Mucosa of stomach (tissue), 1 donor: ENCODE measurements at regions not wholly inside any gene's neighbourhood (a gene's known extent, or its start where the extent isn't known, plus 50 kb on each side); places are given as distances from the start of the nearest gene placed in this dataset.

Experiments used
- H3K27me3 ChIP-seq: one replicate; pipeline ENCODE4 v1.7.0; 2013; ENCODE audit warnings: mild to moderate bottlenecking, low read length; ENCODE audit not compliant: control insufficient read depth, insufficient read depth
- H3K36me3 ChIP-seq: one replicate; pipeline ENCODE4 v1.7.0; 2013; ENCODE audit warnings: low read length; ENCODE audit not compliant: control insufficient read depth, insufficient read depth
- H3K4me1 ChIP-seq: one replicate; pipeline ENCODE4 v1.7.0; 2013; ENCODE audit warnings: mild to moderate bottlenecking, low read length; ENCODE audit not compliant: control insufficient read depth, insufficient read depth
- H3K4me3 ChIP-seq: one replicate; pipeline ENCODE4 v1.7.0; 2013; ENCODE audit warnings: low read length
- H3K9ac ChIP-seq: one replicate; pipeline ENCODE4 v1.7.0; 2013; ENCODE audit warnings: mild to moderate bottlenecking, low read length, moderate library complexity
- H3K9me3 ChIP-seq: one replicate; pipeline ENCODE4 v1.7.0; 2013; ENCODE audit warnings: mild to moderate bottlenecking, low read length, moderate library complexity; ENCODE audit not compliant: control insufficient read depth
- donor health status: Pancreatic carcinoma.

DNA sequence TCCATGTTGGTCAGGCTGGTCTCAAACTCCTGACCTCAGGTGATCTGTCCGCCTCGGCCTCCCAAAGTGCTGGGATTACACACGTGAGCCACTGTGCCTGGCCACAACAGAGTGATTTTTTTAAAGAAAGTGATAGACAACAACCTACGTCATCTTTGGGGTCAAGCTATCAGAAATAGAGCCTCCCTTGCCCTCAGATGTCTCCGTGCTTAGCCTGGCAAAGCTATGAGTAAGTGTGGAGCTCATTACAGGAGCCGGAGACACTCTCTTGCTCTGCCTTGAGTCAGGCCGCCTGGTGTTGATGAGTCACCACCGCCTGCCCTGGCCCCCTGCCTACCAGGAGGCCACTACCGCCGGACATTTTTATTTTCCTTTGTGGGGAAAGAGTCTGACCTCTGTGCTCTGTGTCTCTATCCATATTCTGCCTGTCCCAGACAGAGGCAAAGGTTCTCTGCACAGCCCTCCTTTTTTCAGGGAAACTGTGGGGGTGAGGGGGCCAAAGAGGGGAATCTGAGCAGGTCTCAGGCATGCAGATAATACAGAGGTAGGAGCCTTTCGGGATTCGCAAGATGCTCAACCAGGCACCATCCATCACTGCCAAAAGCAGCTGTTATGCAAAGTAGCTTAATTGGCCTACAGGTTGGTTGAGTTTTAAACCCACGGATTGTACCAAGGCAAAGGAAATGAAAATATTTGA is 123.7 kb upstream of the CPEB4 start:
- Histone ChIP-seq H3K4me3 (no peak overlapping the region), H3K4me1 (peaks cover 23% of the 10 kb centered on the region), H3K36me3 (no peaks in the 10 kb centered on the region), H3K9me3 (no peaks in the 10 kb centered on the region), H3K9ac (no peak overlapping the region), H3K27me3 (no peaks in the 10 kb centered on the region)

DNA sequence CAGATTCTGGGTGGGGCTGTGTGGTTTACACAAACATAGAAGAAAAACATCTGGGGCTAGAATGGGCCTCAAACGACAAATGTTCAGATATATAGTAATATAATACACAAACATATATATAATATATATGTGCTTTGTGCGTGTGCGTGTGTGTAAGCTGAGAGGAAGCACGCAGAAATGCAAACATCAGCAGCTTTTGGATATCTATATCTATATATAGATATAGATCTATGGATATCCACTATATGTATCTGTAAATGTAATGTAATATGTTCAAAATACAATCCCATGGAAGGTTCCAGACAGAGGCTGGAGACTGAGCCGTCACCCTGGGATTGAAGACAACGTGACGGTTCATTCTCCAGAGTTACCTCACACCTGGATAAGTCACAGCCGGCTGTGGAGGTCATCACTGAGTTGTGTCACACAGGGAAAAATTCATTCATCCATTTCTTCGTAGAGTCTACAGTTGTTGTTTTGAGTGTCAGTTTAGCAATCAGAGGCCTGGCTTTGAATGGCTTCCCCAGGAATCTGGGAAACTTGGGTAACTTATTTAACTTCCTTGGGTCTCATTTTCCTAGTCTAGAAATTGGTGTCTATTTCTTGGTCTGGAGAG is 123.0 kb upstream of the CPEB4 start:
- H3K36me3 ChIP-seq: no peaks in the 10 kb centered on the region
- H3K9me3 ChIP-seq: no peaks in the 10 kb centered on the region
- H3K9ac ChIP-seq: no peak overlapping the region
- H3K27me3 ChIP-seq: no peaks in the 10 kb centered on the region
- H3K4me3 ChIP-seq: no peak overlapping the region
- peaks cover 23% of the 10 kb centered on the region for H3K4me1 ChIP-seq

DNA sequence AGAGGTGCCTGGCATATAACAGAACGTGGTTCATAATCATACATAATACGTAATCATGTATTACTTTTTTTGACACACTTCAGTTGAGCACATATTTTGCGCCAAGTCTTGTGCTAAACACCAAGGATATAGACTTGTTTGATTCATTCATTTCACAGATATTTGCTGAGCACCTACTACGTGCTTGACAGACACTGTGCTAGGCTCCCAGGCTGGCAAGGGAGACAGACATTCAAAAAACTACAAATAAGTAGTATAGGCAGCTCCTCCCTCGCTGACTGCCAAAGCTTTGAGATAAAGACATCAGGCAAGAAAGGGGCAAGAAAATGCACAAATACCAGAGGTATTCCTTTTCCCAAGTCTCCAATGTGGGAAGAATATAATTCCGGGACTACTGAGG is 122.5 kb upstream of the CPEB4 start:
- H3K9ac ChIP-seq: no peak overlapping the region
- no peak overlapping the region for H3K4me3 ChIP-seq
- no peaks in the 10 kb centered on the region for H3K36me3 ChIP-seq
- H3K4me1 ChIP-seq: peaks cover 23% of the 10 kb centered on the region
- H3K27me3 ChIP-seq: no peaks in the 10 kb centered on the region
- no peaks in the 10 kb centered on the region for H3K9me3 ChIP-seq

DNA sequence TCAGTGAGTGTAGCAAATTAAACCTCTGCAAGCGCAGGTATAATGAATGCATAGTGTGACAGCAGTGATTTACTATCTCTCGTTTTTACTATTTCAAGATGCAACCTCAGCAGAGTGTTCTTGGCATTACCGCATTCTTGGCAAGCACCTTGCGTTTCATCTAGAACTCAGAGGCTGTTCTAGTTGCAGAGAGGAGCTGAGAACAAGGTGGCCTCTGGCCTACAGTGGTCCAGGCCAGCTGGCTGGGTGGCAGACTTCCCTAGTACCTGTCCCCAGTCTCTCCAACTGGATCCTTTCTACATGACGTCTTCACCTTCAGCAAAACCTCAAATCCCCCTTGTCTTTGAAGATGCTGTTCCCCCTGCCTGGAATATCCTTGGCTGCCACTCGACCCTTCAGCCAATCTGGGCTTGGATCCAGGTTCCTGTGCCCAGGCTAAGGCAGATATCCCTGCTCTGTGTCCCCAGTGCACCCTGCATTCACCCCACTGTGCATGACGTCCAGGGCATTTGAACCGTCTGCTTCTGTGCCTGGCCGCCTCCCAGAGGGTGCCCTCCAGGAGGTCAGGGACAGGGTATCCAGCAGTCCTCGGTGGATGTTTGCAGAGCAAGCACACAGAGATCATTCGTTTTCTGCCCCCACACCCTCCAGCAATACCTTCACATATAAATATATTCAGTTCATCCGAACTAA is 120.4 kb upstream of the CPEB4 start:
- H3K4me1 ChIP-seq: peaks cover 40% of the 10 kb centered on the region
- H3K36me3 ChIP-seq: no peaks in the 10 kb centered on the region
- H3K27me3 ChIP-seq: no peaks in the 10 kb centered on the region
- no peaks in the 10 kb centered on the region for H3K9me3 ChIP-seq
- no peak overlapping the region for H3K4me3 ChIP-seq
- no peak overlapping the region for H3K9ac ChIP-seq

DNA sequence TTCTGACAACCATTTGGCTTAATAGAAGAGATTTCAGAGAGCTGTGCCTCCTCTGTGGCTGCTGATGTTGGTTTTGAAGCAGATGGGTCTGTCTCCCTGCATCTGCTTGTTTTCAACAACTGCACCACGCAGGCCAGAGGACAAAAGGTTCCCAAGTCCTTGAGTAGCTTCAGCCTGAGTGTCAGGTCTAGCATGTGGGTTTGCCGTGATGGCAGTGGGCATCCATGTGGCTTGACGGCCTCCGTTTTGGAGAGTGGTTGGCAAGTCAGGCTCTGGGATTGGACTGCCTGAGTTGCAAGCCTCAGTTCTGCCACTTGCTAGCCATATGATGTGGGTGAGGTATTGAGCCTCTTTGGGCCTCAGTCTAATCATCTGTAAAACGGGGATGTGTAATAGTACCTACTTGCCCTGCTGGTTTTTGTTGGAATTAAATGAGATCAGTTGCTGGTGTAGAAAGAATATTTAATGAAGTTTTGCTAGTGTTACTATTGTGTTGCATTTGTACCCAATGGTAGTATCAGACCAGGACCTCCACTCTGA is 119.8 kb upstream of the CPEB4 start:
- peaks cover 40% of the 10 kb centered on the region for H3K4me1 ChIP-seq

DNA sequence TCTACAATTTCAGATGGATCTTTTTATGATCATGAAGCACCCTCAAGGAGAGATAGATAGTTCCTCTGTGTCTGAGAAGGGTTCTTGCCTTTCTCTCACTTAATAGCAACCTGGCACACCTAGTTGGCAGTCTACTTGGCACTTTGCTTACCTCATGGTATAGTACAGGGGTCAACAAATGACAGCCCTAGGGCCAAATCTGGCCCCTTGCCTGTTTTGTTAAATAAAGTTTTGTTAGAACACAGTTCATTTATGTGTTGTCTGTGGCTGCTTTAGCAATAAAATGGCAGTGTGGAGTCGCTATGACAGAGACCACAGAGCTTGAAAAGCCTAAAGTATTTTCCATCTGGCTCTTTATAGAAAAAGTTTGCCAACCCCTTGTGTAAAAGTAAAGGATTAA is 119.3 kb upstream of the CPEB4 start:
- no peak overlapping the region for H3K9ac ChIP-seq
- H3K27me3 ChIP-seq: no peaks in the 10 kb centered on the region
- H3K4me1 ChIP-seq: peaks cover 39% of the 10 kb centered on the region
- H3K4me3 ChIP-seq: no peak overlapping the region
- H3K36me3 ChIP-seq: no peaks in the 10 kb centered on the region
- no peaks in the 10 kb centered on the region for H3K9me3 ChIP-seq

More for the DNA sequence above, 119.8 kb upstream of the CPEB4 start:
- Histone ChIP-seq H3K9me3 (no peaks in the 10 kb centered on the region), H3K27me3 (no peaks in the 10 kb centered on the region), H3K36me3 (no peaks in the 10 kb centered on the region), H3K4me3 (no peak overlapping the region), H3K9ac (no peak overlapping the region)

DNA sequence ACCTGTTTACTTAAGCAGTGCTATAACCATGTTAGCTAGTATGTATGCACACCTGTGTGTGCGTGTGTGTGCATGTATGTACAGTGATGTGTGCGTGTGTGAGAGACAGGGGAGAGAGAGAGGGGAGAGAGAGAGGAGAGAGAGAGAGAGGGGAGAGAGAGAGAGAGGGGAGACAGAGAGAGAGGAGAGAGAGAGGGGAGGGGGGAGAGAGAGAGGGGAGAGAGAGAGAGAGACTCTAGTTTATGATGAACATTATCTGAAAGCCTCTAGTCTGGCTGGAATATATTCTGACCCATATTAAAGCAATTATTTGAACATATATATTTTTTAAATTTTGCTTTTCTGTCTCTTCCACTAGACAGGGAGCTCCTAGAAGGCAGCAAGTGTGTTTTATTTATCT is 117.5 kb upstream of the CPEB4 start:
- Histone ChIP-seq H3K9me3 (no peaks in the 10 kb centered on the region), H3K9ac (no peak overlapping the region), H3K36me3 (no peaks in the 10 kb centered on the region), H3K4me3 (no peak overlapping the region), H3K27me3 (no peaks in the 10 kb centered on the region), H3K4me1 (peaks cover 29% of the 10 kb centered on the region)

DNA sequence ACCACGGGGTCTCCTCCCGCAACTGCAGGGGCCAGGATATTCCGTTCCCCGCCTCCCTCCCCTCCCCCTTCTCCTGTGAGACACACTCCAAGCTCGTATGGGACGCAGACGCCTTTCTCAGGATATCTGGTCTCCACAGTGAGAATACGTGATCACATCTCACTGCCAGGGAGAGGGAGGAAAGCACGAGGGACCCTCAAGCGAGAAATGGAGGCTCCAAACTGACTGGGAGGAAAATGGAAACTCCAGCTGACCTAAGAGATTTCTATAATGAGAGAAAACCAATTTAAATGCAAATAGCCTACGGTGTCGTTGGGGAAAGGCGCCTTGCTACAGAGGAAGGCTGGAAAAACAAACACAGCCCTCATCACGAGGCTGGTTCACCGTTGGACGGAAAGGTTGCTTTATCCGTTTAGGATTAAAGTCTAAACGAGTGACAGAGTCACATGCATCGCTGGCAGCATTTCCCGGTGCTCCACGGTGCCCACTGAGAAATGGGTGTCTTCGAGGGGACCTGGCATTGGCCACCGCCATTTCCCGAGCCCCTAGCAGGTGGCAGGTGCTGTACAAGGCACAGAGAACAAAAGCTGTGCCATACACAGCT is 116.9 kb upstream of the CPEB4 start:
- H3K27me3 ChIP-seq: no peaks in the 10 kb centered on the region
- H3K9ac ChIP-seq: no peak overlapping the region
- no peak overlapping the region for H3K4me3 ChIP-seq
- H3K4me1 ChIP-seq: peaks cover 25% of the 10 kb centered on the region
- no peaks in the 10 kb centered on the region for H3K9me3 ChIP-seq
- no peaks in the 10 kb centered on the region for H3K36me3 ChIP-seq

DNA sequence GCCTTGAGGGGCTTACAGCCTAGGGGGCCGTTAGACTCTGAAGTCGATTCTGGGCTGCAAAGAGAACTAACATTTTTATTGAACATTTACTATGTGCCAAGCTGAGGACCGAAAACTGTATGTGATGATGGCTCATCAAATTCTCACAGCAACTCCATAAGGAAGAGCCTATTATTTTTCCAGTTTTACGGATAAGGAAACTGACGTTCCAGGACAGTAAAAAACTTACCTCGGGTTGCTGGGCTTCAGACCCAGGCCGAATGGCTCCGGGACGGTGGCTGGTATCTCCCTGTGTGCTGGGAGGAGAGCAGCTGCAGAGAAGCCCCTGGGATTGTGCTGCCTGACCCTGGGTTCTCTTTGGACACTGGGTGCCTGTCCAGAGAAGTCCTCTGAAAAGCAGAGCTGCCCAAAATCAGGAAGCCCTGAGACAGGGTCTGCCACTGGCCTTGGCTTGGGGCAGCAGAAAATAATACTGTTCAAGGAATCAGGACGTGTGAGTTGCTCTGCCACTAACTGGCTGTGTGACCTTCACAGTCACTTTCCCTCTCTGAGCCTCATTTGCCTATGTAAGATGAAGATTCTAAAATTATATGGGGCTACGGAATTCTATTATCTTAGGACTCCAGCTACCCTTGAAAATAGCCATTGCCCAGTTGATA is 116.3 kb upstream of the CPEB4 start:
- Histone ChIP-seq H3K4me1 (peaks cover 21% of the 10 kb centered on the region), H3K9ac (no peak overlapping the region), H3K36me3 (no peaks in the 10 kb centered on the region), H3K4me3 (no peak overlapping the region), H3K9me3 (no peaks in the 10 kb centered on the region), H3K27me3 (no peaks in the 10 kb centered on the region)

DNA sequence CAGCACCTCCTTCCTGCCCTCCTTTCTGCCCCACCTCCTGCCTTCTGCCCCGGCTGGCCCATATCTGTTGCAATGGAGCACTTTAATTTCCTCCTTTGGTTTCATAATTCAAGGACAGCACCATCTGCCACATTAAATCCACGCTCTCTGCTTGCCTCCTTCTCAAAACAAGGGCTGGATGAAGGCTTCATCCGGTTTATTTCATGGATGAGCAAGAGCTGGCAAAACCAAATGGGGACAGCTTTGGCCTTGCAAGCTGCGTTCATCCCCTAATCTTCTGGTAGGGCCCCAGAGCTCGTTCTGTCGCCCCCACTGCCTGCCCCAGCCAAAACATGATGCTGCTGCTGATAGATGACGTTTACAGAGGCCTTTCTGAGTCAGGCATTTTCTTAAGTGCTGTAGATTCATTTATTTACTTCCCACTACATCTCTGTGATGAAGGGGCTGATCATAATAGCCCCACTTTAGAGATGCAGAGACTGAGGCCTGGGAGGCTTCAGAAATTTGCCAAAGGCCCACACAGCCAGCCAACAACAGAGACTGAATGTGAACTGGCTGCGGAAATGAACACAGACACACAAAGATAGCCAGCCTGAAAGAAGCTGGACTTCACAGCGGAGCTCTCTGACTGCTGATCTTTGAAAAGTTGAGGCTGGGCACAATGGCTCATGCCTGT is 115.6 kb upstream of the CPEB4 start:
- Histone ChIP-seq H3K4me3 (no peak overlapping the region), H3K4me1 (peaks cover 17% of the 10 kb centered on the region), H3K36me3 (no peaks in the 10 kb centered on the region), H3K9me3 (no peaks in the 10 kb centered on the region), H3K27me3 (no peaks in the 10 kb centered on the region), H3K9ac (no peak overlapping the region)

DNA sequence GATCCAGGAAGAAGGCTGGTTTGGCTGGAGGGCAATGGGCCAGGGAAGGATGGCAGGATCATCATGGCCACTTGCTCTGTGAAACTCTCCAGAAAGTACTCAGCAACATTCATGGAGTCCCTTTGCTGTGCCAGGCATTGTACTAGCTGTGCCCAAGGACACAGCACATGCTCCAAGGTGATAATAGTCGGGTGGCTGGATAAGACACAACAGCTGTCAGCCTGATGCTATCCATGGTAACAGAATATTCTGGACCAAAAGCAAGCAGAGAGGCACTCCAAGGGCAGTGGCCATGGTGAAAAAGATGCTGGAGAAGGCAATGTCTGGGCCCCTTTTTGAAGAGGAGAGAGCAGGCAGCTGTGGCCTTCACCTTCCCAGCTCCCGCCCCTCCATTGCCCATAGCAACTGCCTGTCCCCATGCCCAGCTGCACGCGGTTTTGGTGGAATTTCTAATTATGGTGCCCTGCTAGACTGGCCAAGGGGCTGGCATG is 113.8 kb upstream of the CPEB4 start:
- no peak overlapping the region for H3K9ac ChIP-seq
- no peak overlapping the region for H3K4me3 ChIP-seq
- peaks cover 27% of the 10 kb centered on the region for H3K4me1 ChIP-seq
- H3K27me3 ChIP-seq: no peaks in the 10 kb centered on the region
- H3K9me3 ChIP-seq: no peaks in the 10 kb centered on the region
- H3K36me3 ChIP-seq: no peaks in the 10 kb centered on the region
